HUES48 (cell line): ENCODE measurements at regions not wholly inside any gene's neighbourhood (a gene's known extent, or its start where the extent isn't known, plus 50 kb on each side); places are given as distances from the start of the nearest gene placed in this dataset.
"Not testable (repeated sequence)": the region's sequence is repeated elsewhere in the genome, so short reads cannot be mapped to it uniquely, and the experiment has no call there.

Experiments
- H3K27ac ChIP-seq: one replicate; pipeline ENCODE4 v1.7.0; 2013; ENCODE audit warnings: low read depth, low read length, inconsistent platforms
- H3K27me3 ChIP-seq: 2 replicates; pipeline ENCODE4 v1.6.1; 2013; ENCODE audit warnings: mild to moderate bottlenecking, low read length; ENCODE audit not compliant: control insufficient read depth, insufficient read depth
- H3K36me3 ChIP-seq: 2 replicates; pipeline ENCODE4 v1.6.1; 2013; ENCODE audit warnings: low read length; ENCODE audit not compliant: control insufficient read depth, insufficient read depth
- H3K4me1 ChIP-seq: 2 replicates; pipeline ENCODE4 v1.6.1; 2013; ENCODE audit warnings: mild to moderate bottlenecking, low read length; ENCODE audit not compliant: control insufficient read depth, insufficient read depth
- H3K4me3 ChIP-seq: 2 replicates; pipeline ENCODE4 v1.5.1; 2013; ENCODE audit warnings: mild to moderate bottlenecking, low read depth, low read length
- H3K9ac ChIP-seq: 2 replicates; pipeline ENCODE4 v1.6.1; 2013; ENCODE audit warnings: mild to moderate bottlenecking, low read depth, low read length, moderate library complexity
- H3K9me3 ChIP-seq: 2 replicates; pipeline ENCODE4 v1.6.1; 2013; ENCODE audit warnings: low read length; ENCODE audit not compliant: control insufficient read depth, insufficient read depth

DNA sequence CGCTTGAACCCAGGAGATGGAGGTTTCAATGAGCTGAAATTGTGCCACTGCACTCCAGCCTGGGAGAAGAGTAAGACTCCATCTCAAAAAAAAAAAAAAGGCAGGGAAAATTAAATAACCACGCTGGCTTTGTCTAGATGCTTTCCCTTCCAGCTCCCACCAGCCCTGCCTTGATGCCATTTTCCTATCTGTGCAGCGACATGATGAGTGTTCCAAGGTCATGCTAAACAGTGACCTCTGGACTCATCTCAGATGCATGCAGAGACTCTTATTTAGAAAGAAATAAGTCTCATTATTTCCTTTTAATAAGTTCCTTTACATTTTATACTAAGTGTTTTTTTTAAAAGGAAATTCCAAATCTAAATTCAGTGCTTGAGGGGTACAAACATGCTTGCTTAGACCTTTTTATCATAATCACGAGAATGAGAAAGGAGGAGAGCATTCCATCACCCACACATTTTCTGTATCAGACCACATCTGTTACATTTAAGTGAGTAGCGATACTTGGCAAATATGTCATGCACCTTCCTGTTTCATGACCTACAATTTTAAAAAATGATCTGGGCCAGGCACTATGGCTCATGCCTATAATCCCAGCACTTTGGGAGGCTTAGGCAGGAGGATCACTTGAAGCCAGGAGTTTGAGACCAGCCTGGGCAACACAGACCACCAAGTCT lies 101.1 kb upstream of the RREB1 start:
- H3K9ac ChIP-seq, result no peak overlapping the region
- H3K27ac ChIP-seq, result no peak overlapping the region
- H3K4me1 ChIP-seq, result peaks cover 9% of the 10 kb centered on the region; the same call in 1 of the 2 replicates
- no peak overlapping the region for H3K4me3 ChIP-seq
- H3K27me3 ChIP-seq, result no peaks in the 10 kb centered on the region
- no peaks in the 10 kb centered on the region for H3K9me3 ChIP-seq
- no peaks in the 10 kb centered on the region for H3K36me3 ChIP-seq

DNA sequence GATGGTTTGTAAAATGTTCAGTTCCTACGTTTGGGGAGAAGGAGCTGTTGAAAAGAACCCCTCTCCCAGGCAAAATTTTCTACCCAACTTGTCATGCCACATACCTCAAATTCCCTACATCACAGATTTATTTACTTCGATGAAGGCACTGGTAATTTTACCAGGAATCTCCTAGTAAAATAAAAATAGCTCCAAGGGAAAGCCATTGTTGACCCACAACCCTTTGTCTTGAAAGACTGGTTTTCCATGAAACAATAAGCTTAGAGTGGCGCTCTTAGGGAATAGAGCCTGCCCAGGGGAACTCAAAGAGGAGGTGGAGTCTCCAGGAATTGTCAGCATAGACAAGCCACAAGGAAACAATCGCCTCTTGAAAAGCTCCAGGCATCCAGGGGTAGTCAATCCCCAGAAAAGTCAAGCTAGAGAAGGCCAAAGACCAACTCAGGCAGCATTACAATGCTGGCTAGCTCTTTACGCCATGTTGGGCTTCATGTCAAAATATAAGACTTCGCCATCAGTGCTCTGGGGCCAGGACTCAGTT lies 99.2 kb upstream of the RREB1 start:
- Histone ChIP-seq H3K27ac (peak overlapping the region; percentile 58), H3K9ac (no peak overlapping the region), H3K9me3 (no peaks in the 10 kb centered on the region), H3K4me1 (peaks cover 9% of the 10 kb centered on the region; the same call in 1 of the 2 replicates), H3K27me3 (no peaks in the 10 kb centered on the region), H3K36me3 (no peaks in the 10 kb centered on the region), H3K4me3 (no peak overlapping the region)

DNA sequence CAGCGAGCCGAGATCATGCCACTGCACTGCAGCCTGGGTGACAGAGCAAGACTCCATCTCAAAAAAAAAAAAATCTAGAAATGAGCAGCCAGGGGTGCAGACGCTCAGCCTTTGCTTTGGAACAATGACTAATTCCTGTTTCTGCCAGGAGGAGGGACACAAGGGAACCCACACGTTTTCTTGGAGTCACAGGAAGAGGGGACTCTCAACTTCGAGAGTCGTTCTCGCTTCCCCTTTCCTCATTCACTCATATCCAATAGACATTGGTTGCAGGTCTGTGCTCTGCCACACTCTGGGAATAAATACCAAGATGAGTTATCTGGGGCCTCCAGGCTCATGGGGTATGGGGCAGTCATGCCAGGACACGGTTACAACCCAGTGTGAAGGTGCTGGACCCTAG lies 91.5 kb upstream of the RREB1 start:
- no peak overlapping the region for H3K4me3 ChIP-seq
- H3K27ac ChIP-seq, result no peak overlapping the region
- no peaks in the 10 kb centered on the region for H3K4me1 ChIP-seq
- H3K27me3 ChIP-seq, result no peaks in the 10 kb centered on the region
- H3K9ac ChIP-seq, result no peak overlapping the region
- H3K36me3 ChIP-seq, result no peaks in the 10 kb centered on the region
- H3K9me3 ChIP-seq, result no peaks in the 10 kb centered on the region

DNA sequence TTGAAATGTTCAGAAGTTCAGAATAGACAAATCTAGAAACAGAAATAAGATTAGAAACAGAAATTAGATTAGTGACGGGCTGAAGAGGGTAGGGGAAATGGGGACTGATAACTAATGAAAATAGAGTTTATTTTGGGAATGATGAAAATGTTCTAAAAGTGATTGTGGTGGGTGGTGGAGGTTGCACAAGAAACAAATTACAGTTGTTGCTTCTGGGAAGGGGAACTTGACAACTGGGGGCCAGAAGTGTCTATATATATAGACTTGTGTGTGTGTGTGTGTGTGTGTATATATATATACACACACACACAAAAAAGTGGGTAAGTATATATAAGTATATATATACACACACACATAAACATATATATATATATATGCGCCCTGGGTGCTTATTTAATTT lies 86.5 kb upstream of the RREB1 start:
- H3K4me1 ChIP-seq, result no peaks in the 10 kb centered on the region
- no peaks in the 10 kb centered on the region for H3K36me3 ChIP-seq
- H3K27ac ChIP-seq, result no peak overlapping the region
- H3K27me3 ChIP-seq, result no peaks in the 10 kb centered on the region
- no peaks in the 10 kb centered on the region for H3K9me3 ChIP-seq
- H3K9ac ChIP-seq, result no peak overlapping the region
- H3K4me3 ChIP-seq, result no peak overlapping the region

DNA sequence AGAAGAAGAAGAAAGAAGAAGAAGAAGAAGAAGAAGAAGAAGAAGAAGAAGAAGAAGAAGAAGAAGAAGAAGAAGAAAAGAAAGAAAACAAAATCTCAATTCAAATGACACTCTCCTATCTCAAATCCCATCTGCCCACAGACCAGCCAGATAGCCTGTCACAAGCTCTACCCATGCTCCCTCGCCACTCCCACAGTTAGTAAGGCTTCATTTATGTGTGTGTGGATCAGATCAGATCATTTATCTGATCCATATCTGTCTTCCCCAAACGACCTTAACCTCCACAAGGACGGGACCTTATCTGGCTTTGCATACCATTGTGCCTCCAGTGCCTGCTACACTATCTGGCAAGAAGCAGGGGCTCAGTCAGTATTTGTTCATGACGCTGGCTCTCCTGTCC lies 81.9 kb upstream of the RREB1 start:
- Histone ChIP-seq H3K27me3 (no peaks in the 10 kb centered on the region), H3K27ac (no peak overlapping the region), H3K9ac (no peak overlapping the region), H3K9me3 (0 out of 2 replicates have a peak, but pooled peaks cover 4% of the 10 kb centered on the region), H3K4me3 (no peak overlapping the region), H3K4me1 (no peaks in the 10 kb centered on the region), H3K36me3 (no peaks in the 10 kb centered on the region)

DNA sequence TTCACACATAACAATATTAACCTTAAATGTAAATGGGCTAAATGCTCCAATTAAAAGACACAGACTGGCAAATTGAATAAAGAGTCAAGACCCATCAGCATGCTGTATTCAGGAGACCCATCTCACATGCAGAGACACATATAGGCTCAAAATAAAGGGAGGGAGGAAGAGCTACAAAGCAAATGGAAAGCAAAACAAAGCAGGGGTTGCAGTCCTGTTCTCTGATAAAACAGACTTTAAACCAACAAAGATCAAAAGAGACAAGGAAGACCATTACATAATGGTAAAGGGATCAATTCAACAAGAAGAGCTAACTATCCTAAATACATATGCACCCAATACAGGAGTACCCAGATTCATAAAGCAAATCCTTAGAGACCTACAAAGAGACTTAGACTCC lies 78.8 kb upstream of the RREB1 start:
- H3K27ac ChIP-seq, H3K4me3 ChIP-seq, H3K27me3 ChIP-seq, H3K36me3 ChIP-seq, H3K4me1 ChIP-seq, H3K9me3 ChIP-seq, H3K9ac ChIP-seq: not testable (repeated sequence)

DNA sequence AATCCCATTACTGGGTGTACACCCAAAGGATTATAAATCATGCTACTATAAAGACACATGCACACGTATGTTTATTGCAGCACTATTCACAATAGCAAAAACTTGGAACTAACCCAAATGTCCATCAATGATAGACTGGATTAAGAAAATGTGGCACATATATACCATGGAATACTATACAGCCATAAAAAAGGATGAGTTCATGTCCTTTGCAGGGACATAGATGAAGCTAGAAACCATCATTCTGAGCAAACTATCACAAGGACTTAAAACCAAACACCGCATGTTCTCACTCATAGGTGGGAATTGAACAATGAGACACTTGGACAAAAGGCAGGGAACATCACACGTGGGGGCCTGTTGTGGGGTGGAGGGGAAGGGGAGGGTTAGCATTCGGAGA lies 76.8 kb upstream of the RREB1 start:
- not testable (repeated sequence) for H3K27me3 ChIP-seq, H3K36me3 ChIP-seq, H3K27ac ChIP-seq, H3K4me1 ChIP-seq, H3K9ac ChIP-seq, H3K9me3 ChIP-seq, H3K4me3 ChIP-seq

DNA sequence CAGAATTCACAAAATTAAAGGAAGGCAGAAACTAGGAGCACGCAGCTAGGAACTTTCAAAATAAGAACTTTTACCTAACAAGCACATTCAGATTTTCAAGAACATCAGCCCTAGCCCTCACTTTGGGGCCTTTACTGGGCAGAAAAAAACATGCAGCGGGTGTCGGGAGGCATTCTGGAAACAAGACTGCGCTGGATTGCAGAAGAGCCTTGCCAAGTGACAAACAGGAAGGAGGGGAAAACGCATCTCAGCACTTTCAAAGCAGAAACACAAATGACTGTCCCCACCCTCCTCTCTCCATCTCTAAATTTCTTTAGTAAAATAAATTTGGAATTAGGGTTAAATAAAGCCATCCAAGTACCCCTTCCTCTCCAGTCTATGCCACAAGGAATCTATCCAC lies 74.6 kb upstream of the RREB1 start:
- Histone ChIP-seq H3K4me3 (no peak overlapping the region), H3K9me3 (no peaks in the 10 kb centered on the region), H3K9ac (no peak overlapping the region), H3K27me3 (no peaks in the 10 kb centered on the region), H3K4me1 (no peaks in the 10 kb centered on the region), H3K27ac (no peak overlapping the region), H3K36me3 (no peaks in the 10 kb centered on the region)

GRCh38 chr6:7034055-7034454 lies 73.7 kb upstream of the RREB1 start:
- no peak overlapping the region for H3K27ac ChIP-seq
- H3K9ac ChIP-seq, result no peak overlapping the region
- no peaks in the 10 kb centered on the region for H3K36me3 ChIP-seq
- H3K9me3 ChIP-seq, result no peaks in the 10 kb centered on the region
- no peak overlapping the region for H3K4me3 ChIP-seq
- H3K4me1 ChIP-seq, result no peaks in the 10 kb centered on the region
- H3K27me3 ChIP-seq, result no peaks in the 10 kb centered on the region

- no peaks in the 10 kb centered on the region for H3K4me1 ChIP-seq
- H3K4me3 ChIP-seq, result no peak overlapping the region
- H3K36me3 ChIP-seq, result no peaks in the 10 kb centered on the region
- H3K27ac ChIP-seq, result no peak overlapping the region
- no peaks in the 10 kb centered on the region for H3K27me3 ChIP-seq
- H3K9ac ChIP-seq, result no peak overlapping the region
- H3K9me3 ChIP-seq, result no peaks in the 10 kb centered on the region
Observed at GRCh38 chr6:7035837-7036249, 71.9 kb upstream of the RREB1 start.

DNA sequence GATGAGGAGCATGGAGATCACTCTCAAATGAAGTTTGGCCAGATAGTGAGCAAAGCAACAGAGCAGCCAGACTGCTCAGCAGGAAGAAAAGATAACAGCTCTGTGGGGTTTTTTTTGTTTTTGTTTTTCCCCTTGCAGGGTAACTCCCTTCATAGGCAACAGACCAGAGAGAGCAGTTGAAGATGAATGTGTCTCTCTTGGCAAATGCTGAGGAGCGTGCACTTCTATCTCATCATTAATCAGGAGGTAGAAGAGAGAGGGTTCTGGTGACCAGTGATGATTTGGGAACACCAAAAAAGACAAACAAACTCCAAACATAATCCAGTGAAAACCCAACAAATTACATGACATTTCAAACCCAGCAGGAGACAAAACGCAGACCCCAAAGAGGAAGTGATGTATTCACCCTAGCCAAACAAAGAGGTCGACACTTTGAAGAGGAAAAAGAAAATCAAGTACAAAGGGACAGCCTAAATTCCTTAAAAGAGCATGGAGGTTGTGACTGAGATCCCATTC lies 66.2 kb upstream of the RREB1 start:
- Histone ChIP-seq H3K27ac (peak overlapping the region; percentile 86), H3K9me3 (no peaks in the 10 kb centered on the region), H3K4me3 (no peak overlapping the region), H3K9ac (no peak overlapping the region), H3K27me3 (no peaks in the 10 kb centered on the region), H3K4me1 (peaks cover 21% of the 10 kb centered on the region), H3K36me3 (no peaks in the 10 kb centered on the region)
